T-cell (primary cell): ENCODE measurements at regions not wholly inside any gene's neighbourhood (a gene's known extent, or its start where the extent isn't known, plus 50 kb on each side); places are given as distances from the start of the nearest gene placed in this dataset.

Source experiments
- ATAC-seq, 4 experiments: fragments of 200-7000 bp in 3 of 4; fragments of 150-1000 bp in 1 of 4; cut with Tn5 transposase; replicated peaks in 1 of 4; 1 replicate in 3 of 4; 2 replicates in 1 of 4; pipeline ENCODE4 v1.10.0; 2021; ENCODE audit warnings: moderate library complexity in 3 of 4, mild to moderate bottlenecking in 2 of 4, moderate number of reproducible peaks in 1 of 4
- CTCF ChIA-PET, 2 donors: fragments of 300-600 bp; sonication (Branson Sonifier 250); formaldehyde crosslinking; loops; one replicate each; lab custom pipeline; 2022; ENCODE audit warnings: antibody characterized with exemption in 2 of 2; lab: Charles Lee
- POLR2A ChIA-PET, 2 donors: fragments of 300-600 bp; sonication (Branson Sonifier 250); formaldehyde crosslinking; loops; one replicate each; lab custom pipeline; 2022; ENCODE audit warnings: antibody characterized with exemption in 2 of 2; lab: Charles Lee
- DNase-seq, 35 experiments: peaks; one replicate each; pipeline versions ENCODE4 v3.0.0 to v3.0.0-alpha.2; 2013 to 2023
- H3K27ac ChIP-seq: one replicate; pipeline ENCODE4 v1.5.1; 2013; ENCODE audit warnings: low read length
- H3K27me3 ChIP-seq, 2 experiments: replicated peaks in 1 of 2; 1 replicate in 1 of 2; 2 replicates in 1 of 2; pipeline versions ENCODE4 v1.6.1 to v1.7.0; 2013; ENCODE audit warnings: low read length in 1 of 2, mixed read lengths in 1 of 2; ENCODE audit not compliant: control insufficient read depth in 2 of 2, insufficient read depth in 2 of 2; ENCODE audit errors: extremely low read depth in 1 of 2
- H3K36me3 ChIP-seq, 2 donors: 1 replicate in 1 of 2; 2 replicates in 1 of 2; pipeline versions ENCODE4 v1.6.1 to v1.7.0; 2013; ENCODE audit warnings: low read length in 1 of 2; ENCODE audit not compliant: control insufficient read depth in 2 of 2, insufficient read depth in 1 of 2; ENCODE audit errors: extremely low read depth in 1 of 2
- H3K4me1 ChIP-seq, 2 experiments: 1 replicate in 1 of 2; 2 replicates in 1 of 2; pipeline versions ENCODE4 v1.6.1 to v1.7.0; 2013; ENCODE audit warnings: low read length in 2 of 2, mixed read lengths in 1 of 2; ENCODE audit not compliant: insufficient read depth in 2 of 2, control insufficient read depth in 1 of 2; ENCODE audit errors: extremely low read depth in 1 of 2
- H3K4me3 ChIP-seq, 2 donors: 1 replicate in 1 of 2; 2 replicates in 1 of 2; pipeline versions ENCODE4 v1.5.1 to v1.7.0; 2013; ENCODE audit warnings: mild to moderate bottlenecking in 2 of 2, low read length in 1 of 2, moderate library complexity in 1 of 2; ENCODE audit not compliant: control insufficient read depth in 1 of 2; ENCODE audit errors: extremely low read depth in 1 of 2
- H3K9me3 ChIP-seq: 2 replicates; pipeline ENCODE4 v1.7.0; 2013
- H3K27ac Mint-ChIP-seq, 2 donors: one replicate each; pipeline ENCODE4 v1.8.0; 2020 to 2021; ENCODE audit warnings: mild to moderate bottlenecking in 2 of 2, mixed read lengths in 2 of 2
- H3K27me3 Mint-ChIP-seq, 2 donors: one replicate each; pipeline ENCODE4 v1.8.0; 2021 to 2022; ENCODE audit warnings: mixed read lengths in 2 of 2
- H3K36me3 Mint-ChIP-seq: one replicate; pipeline ENCODE4 v1.8.0; 2021; ENCODE audit warnings: mixed read lengths
- H3K4me1 Mint-ChIP-seq, 3 donors: one replicate each; pipeline ENCODE4 v1.8.0; 2020 to 2022; ENCODE audit warnings: mixed read lengths in 3 of 3, mild to moderate bottlenecking in 1 of 3
- H3K4me3 Mint-ChIP-seq, 3 donors: one replicate each; pipeline ENCODE4 v1.8.0; 2020 to 2022; ENCODE audit warnings: mild to moderate bottlenecking in 3 of 3, mixed read lengths in 3 of 3, moderate library complexity in 3 of 3
- H3K9me3 Mint-ChIP-seq, 3 donors: one replicate each; pipeline ENCODE4 v1.8.0; 2020 to 2022; ENCODE audit warnings: mixed read lengths in 3 of 3
- WGBS: methylation state at CpG from one replicate; pipeline ENCODE4 v1.1.5; 2013; ENCODE audit warnings: missing lambda C conversion rate; ENCODE audit not compliant: insufficient coverage; 5-methylcytosine and 5-hydroxymethylcytosine counted together

- H3K9me3 ChIP-seq, result no peaks in the 10 kb centered on the region
- H3K4me3 Mint-ChIP-seq, result no peak overlapping the region
- H3K36me3 Mint-ChIP-seq, result no peaks in the 10 kb centered on the region
- H3K27me3 Mint-ChIP-seq, result no peaks in the 10 kb centered on the region
- H3K4me1 Mint-ChIP-seq, result no peaks in the 10 kb centered on the region
- ATAC-seq, result no peak
- no peak overlapping the region for H3K27ac ChIP-seq
- H3K27me3 ChIP-seq, result no peaks in the 10 kb centered on the region
- H3K9me3 Mint-ChIP-seq, result peaks cover 10 to 44% (median 18%) of the 10 kb centered on the region in 3 donors
- DNase-seq, result no peak
- no peak overlapping the region for H3K27ac Mint-ChIP-seq
- CTCF ChIA-PET, result no interaction called here
- POLR2A ChIA-PET, result no interaction called here
- H3K36me3 ChIP-seq, result no peaks in the 10 kb centered on the region
- no peaks in the 10 kb centered on the region for H3K4me1 ChIP-seq
- no peak overlapping the region for H3K4me3 ChIP-seq
Observed at GRCh38 chr2:77818186-77818585, 296.0 kb upstream of the LRRTM4 start.

- no peak overlapping the region for H3K4me3 Mint-ChIP-seq
- no peak overlapping the region for H3K27ac Mint-ChIP-seq
- Histone ChIP-seq H3K4me1 (no peaks in the 10 kb centered on the region), H3K27ac (no peak overlapping the region), H3K4me3 (no peak overlapping the region), H3K9me3 (peaks cover 2% of the 10 kb centered on the region), H3K36me3 (no peaks in the 10 kb centered on the region), H3K27me3 (no peaks in the 10 kb centered on the region)
- peaks cover 19 to 48% (median 24%) of the 10 kb centered on the region in 3 donors for H3K9me3 Mint-ChIP-seq
- DNase-seq (no peak), ATAC-seq (no peak)
- no peaks in the 10 kb centered on the region for H3K4me1 Mint-ChIP-seq
- WGBS, result no CpG with 5 or more reads among the region's 2 CpGs
- POLR2A ChIA-PET, result no interaction called here
- no peaks in the 10 kb centered on the region for H3K36me3 Mint-ChIP-seq
- CTCF ChIA-PET, result no interaction called here
- no peaks in the 10 kb centered on the region for H3K27me3 Mint-ChIP-seq
Observed at GRCh38 chr2:77823028-77823427, 300.9 kb upstream of the LRRTM4 start.

- Mint-ChIP-seq H3K27me3 (no peaks in the 10 kb centered on the region), H3K9me3 (peaks cover 27 to 54% (median 29%) of the 10 kb centered on the region in 3 donors), H3K4me3 (no peak overlapping the region), H3K27ac (no peak overlapping the region), H3K36me3 (no peaks in the 10 kb centered on the region), H3K4me1 (no peaks in the 10 kb centered on the region)
- POLR2A ChIA-PET, result no interaction called here
- DNase-seq, result no peak
- Histone ChIP-seq H3K27ac (no peak overlapping the region), H3K4me3 (no peak overlapping the region), H3K27me3 (no peaks in the 10 kb centered on the region), H3K4me1 (no peaks in the 10 kb centered on the region), H3K36me3 (no peaks in the 10 kb centered on the region), H3K9me3 (peaks cover 2% of the 10 kb centered on the region)
- WGBS, result no CpG with 5 or more reads among the region's 2 CpGs
- ATAC-seq, result no peak
- CTCF ChIA-PET, result no interaction called here
Observed at GRCh38 chr2:77831060-77831459, 308.9 kb upstream of the LRRTM4 start.

- Histone ChIP-seq H3K36me3 (no peaks in the 10 kb centered on the region), H3K27ac (no peak overlapping the region), H3K27me3 (no peaks in the 10 kb centered on the region), H3K4me1 (no peaks in the 10 kb centered on the region), H3K9me3 (peaks cover 2% of the 10 kb centered on the region), H3K4me3 (no peak overlapping the region)
- H3K4me3 Mint-ChIP-seq, result no peak overlapping the region
- CTCF ChIA-PET, result no interaction called here
- WGBS, result no CpG with 5 or more reads among the region's 1 CpG
- POLR2A ChIA-PET, result no interaction called here
- DNase-seq, result no peak
- no peak for ATAC-seq
- H3K27ac Mint-ChIP-seq, result no peak overlapping the region
- H3K4me1 Mint-ChIP-seq, result no peaks in the 10 kb centered on the region
- H3K9me3 Mint-ChIP-seq, result peaks cover 29 to 57% (median 31%) of the 10 kb centered on the region in 3 donors
- H3K36me3 Mint-ChIP-seq, result no peaks in the 10 kb centered on the region
- no peaks in the 10 kb centered on the region for H3K27me3 Mint-ChIP-seq
Observed at GRCh38 chr2:77831471-77831870, 309.3 kb upstream of the LRRTM4 start.

GRCh38 chr2:77831898-77832297 lies 309.7 kb upstream of the LRRTM4 start:
- no peaks in the 10 kb centered on the region for H3K27me3 Mint-ChIP-seq
- no peak overlapping the region for H3K27ac Mint-ChIP-seq
- H3K27me3 ChIP-seq, result no peaks in the 10 kb centered on the region
- H3K4me3 Mint-ChIP-seq, result no peak overlapping the region
- H3K4me1 ChIP-seq, result no peaks in the 10 kb centered on the region
- no peaks in the 10 kb centered on the region for H3K36me3 ChIP-seq
- peaks cover 2% of the 10 kb centered on the region for H3K9me3 ChIP-seq
- H3K4me1 Mint-ChIP-seq, result no peaks in the 10 kb centered on the region
- CTCF ChIA-PET, result no interaction called here
- H3K27ac ChIP-seq, result no peak overlapping the region
- DNase-seq, result no peak
- 18% methylated on average over 1 of the region's 1 CpG for WGBS
- ATAC-seq, result no peak
- H3K4me3 ChIP-seq, result no peak overlapping the region
- POLR2A ChIA-PET, result no interaction called here
- no peaks in the 10 kb centered on the region for H3K36me3 Mint-ChIP-seq
- H3K9me3 Mint-ChIP-seq, result peaks cover 26 to 55% (median 29%) of the 10 kb centered on the region in 3 donors

GRCh38 chr2:77834360-77835002 lies 312.3 kb upstream of the LRRTM4 start:
- H3K27me3 ChIP-seq, result no peaks in the 10 kb centered on the region
- no peak overlapping the region for H3K4me3 ChIP-seq
- no peak for ATAC-seq
- no peaks in the 10 kb centered on the region for H3K36me3 Mint-ChIP-seq
- no peak overlapping the region for H3K4me3 Mint-ChIP-seq
- H3K4me1 ChIP-seq, result no peaks in the 10 kb centered on the region
- peaks cover 2% of the 10 kb centered on the region for H3K9me3 ChIP-seq
- peaks cover 14 to 47% (median 24%) of the 10 kb centered on the region in 3 donors for H3K9me3 Mint-ChIP-seq
- no peaks in the 10 kb centered on the region for H3K27me3 Mint-ChIP-seq
- no peak for DNase-seq
- 91% methylated on average over 3 of the region's 3 CpGs for WGBS
- ChIA-PET CTCF (no interaction called here), POLR2A (no interaction called here)
- no peak overlapping the region for H3K27ac ChIP-seq
- no peaks in the 10 kb centered on the region for H3K4me1 Mint-ChIP-seq
- H3K36me3 ChIP-seq, result no peaks in the 10 kb centered on the region
- no peak overlapping the region for H3K27ac Mint-ChIP-seq

GRCh38 chr2:77838441-77838840 lies 316.3 kb upstream of the LRRTM4 start:
- CTCF ChIA-PET, result no interaction called here
- H3K4me3 Mint-ChIP-seq, result no peak overlapping the region
- no peak for DNase-seq

More at GRCh38 chr2:77838441-77838840, 316.3 kb upstream of the LRRTM4 start:
- Histone ChIP-seq H3K4me1 (no peaks in the 10 kb centered on the region), H3K36me3 (no peaks in the 10 kb centered on the region), H3K27me3 (no peaks in the 10 kb centered on the region), H3K4me3 (no peak overlapping the region), H3K9me3 (peaks cover 2% of the 10 kb centered on the region), H3K27ac (no peak overlapping the region)
- H3K36me3 Mint-ChIP-seq, result no peaks in the 10 kb centered on the region
- no peaks in the 10 kb centered on the region for H3K27me3 Mint-ChIP-seq
- peaks cover 13 to 39% (median 16%) of the 10 kb centered on the region in 3 donors for H3K9me3 Mint-ChIP-seq
- H3K4me1 Mint-ChIP-seq, result no peaks in the 10 kb centered on the region
- ATAC-seq, result no peak
- no peak overlapping the region for H3K27ac Mint-ChIP-seq
- POLR2A ChIA-PET, result no interaction called here
